GM18502 (cell line): ENCODE measurements at regions not wholly inside any gene's neighbourhood (a gene's known extent, or its start where the extent isn't known, plus 50 kb on each side); places are given as distances from the start of the nearest gene placed in this dataset.

Experiments
- ATAC-seq: cut with Tn5 transposase; IDR thresholded peaks from one replicate; pipeline ENCODE4 v1.9.1; 2021; ENCODE audit warnings: mild to moderate bottlenecking; ENCODE audit not compliant: unreplicated experiment, poor library complexity

DNA sequence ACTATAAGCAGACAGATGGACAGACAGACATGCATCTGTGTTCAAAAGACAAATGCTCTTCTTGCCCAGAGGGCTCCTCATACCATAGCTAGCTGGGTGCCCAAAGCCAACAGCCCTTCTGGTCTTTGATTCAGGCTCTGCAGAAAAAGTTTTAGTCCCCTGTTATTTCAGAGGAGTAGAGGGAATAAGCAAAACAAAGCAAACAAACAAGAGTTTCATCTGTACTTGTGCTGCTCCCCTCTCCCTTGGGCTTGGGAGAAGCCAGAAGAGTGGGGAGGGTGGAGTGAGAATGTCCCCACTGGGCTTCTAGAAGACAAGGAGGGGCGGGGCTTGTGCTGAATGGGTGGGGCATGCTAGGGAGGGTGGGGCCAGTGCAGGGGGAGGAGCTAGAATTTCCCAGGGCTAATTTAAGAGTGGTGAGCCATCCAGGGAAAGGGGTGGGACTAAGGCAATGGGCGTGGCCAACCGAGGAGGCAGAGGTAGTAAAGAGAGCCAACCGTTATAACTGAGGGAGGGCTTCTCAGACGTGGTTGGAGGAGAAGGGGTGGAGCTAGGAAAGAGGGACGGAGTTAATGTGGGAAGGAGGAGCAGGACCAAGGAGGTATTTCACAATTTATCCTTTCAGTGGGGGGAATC lies 101.2 kb upstream of the MGMT start:
- no peak for ATAC-seq

DNA sequence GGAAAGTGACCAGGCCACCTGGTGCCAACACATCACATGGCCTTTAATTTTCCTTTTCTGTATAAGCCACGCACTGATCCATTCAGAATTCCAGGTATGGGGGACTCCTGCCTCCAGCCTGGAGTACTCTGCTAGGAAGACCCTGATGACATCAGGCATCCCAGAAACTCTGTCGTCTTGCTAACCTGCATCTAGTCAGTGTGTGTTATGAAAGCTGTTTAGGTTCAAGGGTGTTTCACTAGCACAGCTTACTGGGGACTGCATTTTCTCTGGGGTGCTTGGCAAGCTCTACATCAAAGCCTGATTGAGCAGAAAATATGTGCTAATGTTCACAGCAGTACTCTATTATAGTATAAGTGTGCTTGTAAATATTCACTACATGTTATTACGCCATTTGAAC lies 100.6 kb upstream of the MGMT start:
- no peak for ATAC-seq

DNA sequence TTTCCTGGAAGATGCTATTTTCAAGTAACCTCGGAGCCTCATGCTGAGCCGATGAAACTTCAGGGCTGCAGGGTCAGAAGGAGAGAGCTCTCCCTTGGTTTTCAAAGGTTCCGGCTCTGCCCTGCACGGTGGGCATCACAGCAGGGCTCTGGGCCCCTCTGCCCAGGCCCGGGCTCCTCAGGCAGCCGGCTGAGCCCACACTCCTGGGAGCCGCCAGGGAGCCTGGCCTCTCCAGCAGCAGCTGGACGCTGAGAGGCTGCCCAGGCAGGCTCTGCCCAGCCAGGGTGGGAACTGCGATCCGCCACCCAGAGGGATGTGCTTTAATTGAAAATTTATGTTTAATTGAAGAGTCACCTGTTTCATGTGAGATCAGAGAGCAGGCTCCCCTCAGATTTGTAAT lies 97.5 kb upstream of the MGMT start:
- ATAC-seq, result no peak

DNA sequence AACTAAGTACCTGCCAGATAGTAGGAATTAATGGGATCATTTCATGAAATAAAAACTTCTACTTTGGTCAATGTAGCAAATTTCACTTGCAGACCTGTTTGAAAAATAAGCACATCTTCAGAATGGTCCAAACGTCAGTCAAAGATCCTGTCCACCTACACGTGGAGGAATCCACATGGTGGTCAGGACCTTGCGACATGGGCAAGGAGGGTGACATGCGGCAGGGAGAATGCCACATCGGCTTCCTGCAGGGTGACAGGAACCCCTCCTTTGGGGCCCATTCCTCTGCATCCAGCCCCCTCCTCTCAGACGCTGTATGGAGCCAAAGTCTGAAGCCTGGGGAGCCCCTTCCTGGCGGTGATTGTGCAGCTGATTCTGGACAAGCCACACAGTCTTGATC lies 95.5 kb upstream of the MGMT start:
- ATAC-seq, result no peak

DNA sequence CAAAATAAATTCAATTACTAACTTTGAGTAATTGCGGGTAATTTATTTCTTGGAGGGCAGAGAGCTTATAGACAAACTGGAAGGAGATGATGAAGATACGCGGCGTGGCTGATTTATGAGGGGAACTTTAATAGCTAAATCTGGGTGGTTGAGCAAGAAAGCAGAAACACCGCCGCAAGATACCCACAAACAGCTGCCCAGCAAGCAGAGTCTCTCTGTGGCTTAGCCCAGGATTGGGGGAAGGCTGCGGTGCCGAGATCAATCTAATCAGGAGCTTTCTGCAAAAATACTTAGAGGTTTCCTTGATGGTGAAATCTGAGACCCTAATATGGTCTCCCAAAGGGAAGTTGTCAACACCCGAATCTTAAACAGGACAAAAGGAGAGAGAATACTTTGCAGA lies 94.9 kb upstream of the MGMT start:
- no peak for ATAC-seq

DNA sequence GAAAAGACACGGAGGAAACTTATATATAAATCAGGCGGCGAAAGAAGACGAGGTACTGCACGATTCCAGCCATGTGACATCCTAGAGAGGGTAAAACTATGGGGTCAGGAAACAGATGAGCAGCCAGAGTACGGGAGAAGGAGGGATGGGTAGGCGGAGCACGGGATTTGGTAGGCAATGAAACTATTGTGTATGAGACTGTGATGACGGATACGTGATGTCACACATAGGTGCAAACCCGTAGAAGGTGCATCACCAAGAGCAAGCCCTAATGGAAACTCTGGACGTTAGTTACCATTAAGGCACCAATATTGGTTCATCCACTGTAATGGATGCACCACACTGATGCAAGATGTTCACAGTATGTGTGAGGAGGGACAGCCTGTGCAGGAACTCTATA lies 93.8 kb upstream of the MGMT start:
- no peak for ATAC-seq

DNA sequence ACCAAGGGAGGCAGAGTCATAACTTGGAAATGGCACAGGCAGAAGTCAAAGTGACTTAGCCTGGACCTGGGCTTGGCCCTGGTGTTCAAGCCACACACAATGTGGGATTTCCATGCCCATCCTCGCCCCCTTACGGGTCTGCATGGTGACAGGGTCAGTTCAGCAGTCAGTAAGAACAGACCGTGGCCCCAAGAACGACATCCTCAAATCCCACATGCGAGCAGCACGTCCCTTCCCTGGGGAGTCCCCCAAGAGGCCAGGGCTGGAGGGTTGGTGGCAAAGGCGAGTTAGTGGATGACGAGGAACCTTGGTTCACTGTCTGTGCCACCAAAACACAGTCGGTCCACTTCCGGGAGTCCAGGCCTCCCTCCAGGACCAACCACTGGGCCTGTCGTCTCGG lies 93.3 kb upstream of the MGMT start:
- ATAC-seq, result no peak

DNA sequence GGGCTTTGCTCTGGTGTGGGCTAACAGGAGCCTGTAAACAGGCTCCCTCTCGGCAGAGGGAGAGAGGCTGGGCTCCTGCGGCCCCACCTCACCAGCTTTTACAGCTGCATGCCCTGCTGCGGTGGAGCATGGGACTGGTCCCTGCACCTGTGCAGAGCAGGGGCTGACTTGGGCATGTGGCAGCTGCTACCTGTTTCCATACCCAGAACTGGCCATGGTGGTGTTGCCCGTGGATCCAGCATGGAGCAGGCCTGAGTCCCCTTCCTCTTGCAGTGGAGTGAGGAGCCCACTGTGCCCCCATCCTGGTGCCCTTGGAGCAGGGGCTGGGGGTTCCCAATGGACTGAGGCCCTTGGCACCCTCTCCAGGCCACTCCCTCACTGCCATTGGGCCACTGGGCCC lies 91.9 kb upstream of the MGMT start:
- ATAC-seq, result no peak

DNA sequence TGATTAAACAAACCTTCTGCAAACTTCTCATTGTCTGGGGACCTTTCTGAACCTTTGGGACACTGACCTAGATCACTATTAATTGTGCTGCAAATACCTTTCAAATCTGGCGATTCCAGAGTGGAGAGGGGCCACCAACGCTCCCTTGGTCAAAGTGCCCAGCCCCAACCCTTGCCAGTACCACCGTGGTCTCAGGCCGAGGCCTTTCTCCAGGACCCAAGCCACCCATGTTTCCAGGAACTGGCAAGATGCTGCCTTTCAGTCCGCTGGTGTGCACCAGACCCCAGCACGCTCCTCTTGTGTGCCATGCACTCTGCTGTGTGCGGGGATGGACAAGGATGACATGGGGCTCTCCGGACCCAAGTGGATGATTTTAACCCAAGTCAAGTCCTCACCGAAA lies 91.1 kb upstream of the MGMT start:
- ATAC-seq, result no peak

DNA sequence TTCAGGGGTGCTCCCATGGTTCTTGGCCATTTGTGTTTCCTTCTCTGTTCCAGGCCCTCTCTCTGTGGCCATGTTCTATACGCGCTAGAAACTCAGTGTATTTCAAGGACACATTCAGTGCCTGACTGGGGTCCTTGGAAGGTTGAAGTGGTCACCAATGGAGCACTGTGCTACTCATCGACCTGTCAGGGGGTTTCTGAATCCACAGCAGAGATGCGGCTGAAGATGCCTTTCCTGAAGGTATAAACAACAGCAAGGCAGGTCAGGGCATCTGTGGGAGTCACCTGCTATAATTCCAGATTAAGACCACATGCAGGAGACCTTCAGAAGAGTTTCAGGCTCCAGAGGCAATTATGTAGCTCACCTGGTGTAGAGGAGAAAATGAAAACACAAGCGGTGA lies 86.8 kb upstream of the MGMT start:
- ATAC-seq, result no peak

DNA sequence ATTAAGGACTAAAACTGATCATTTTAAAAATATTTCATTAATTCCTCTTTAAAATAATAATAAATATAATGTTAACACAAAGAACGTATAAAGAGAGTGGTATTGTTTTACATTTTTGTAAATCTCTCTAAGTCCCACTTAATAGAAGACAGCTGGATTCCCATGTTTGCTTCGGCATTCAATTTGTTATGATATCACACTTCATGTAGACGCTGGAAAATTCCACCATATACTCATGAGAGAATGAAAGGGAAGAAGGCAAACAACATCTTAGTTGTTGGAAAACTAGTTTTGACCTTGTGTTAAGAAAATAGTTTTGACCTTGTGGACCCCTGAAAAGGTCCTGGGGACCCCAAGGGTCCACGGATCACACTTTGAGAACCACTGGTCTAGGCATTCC lies 85.3 kb upstream of the MGMT start:
- no peak for ATAC-seq

DNA sequence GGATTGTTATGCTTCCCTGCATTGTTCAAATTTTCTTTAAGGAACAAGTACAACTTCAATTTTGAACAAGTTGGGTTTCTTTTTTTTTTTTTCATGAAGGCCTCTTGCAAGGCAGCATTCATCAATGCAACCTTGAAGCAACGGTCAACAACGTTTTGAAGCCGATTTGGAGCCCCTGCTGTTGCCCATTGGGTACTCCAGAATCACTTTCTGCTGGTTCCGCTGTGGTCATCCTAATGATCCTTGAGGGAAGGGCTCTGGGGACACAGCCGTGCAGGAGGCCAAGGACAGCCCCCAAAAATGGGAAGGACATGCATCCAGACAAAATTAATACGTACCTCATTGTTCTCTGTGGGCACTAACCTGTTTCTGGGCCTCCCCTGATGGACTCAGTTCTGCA lies 84.6 kb upstream of the MGMT start:
- no peak for ATAC-seq

DNA sequence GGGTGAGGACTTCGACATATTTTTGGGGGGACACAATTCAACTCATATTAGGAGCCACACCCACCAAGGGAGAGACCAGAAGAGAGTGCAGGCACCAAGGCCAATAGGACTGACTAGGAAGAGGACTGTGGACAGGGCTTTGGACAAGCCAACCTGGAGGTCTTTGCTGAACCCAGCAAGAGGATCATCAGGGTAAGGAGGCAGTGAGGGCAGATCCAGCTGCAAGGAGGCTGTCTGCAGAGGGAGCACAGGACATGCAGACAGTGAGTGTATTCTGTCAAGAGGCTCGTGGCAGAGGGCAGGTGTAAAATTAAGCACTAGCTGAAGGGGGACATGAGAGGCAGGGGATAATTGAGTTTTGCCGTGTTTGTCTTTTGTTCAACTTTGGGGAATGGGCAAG lies 83.4 kb upstream of the MGMT start:
- no peak for ATAC-seq

DNA sequence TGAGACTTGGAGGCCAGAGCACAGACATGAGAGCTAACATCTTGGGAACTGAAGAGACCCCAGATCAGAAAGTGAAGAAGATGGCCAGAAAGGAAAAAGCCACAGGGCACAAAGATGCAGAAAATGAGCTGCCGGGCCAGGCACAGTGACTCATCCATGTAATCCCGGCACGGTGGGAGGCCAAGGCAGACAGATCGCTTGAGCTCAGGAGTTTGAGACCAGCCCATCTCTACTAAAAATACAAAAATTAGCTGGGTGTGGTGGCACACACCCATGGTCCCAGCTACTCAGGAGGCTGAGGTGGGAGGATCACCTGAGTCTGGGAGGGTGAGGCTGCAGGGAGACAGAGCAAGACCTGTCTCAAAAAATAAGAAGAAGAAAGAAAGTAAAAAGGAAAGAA lies 81.4 kb upstream of the MGMT start:
- no peak for ATAC-seq

DNA sequence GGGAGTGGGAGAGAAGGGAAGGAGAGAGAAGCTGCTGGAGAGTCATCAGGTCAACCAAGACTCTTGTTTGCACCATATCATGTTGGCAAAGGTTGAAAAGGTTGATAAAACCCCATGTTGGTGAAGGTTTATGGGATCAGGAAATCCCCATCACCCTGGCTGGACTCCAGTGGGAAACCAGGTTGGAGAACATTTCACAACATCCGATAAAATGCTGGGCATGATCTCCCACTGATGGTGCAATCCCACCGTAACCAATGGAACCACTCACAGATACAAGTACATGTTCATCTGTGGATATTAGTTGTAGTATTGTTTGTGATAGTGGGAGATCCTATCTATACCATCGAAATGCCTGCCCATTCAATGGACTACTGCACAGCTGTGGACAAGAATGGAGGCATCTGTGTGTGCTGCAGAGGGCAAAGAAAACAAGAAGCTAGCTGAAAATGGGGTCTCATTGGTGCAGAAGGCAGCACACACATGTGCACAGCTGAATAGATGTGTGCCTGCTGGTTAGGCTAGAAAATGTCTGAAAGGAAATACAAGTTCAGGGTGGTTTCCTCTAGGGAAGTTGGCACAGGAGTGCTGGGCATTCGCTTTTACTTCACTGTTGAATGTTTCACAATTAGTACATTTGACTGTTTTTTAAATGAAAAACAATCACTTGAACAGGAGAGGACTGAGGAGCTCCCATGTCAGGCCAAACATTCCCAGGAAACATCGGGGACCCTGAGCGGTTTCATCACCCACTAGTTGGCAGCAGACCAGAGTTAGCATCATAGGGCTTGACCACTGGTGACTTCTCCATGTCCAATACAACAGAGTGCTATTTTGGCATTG lies 80.4 kb upstream of the MGMT start:
- ATAC-seq, result no peak

DNA sequence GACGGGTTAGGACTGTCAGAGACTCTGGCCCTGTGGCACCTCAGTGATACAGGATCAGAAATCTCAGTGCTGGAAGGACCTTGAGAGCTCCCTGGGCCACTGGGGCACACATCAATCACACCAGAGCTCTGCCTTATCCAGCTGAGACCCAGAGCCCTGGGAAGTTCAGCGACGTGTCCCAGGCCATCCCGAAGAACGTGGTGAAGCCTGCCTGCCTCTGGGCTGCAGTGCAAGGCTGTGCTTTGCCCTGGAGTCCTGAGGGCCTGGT lies 79.8 kb upstream of the MGMT start:
- ATAC-seq, result no peak

DNA sequence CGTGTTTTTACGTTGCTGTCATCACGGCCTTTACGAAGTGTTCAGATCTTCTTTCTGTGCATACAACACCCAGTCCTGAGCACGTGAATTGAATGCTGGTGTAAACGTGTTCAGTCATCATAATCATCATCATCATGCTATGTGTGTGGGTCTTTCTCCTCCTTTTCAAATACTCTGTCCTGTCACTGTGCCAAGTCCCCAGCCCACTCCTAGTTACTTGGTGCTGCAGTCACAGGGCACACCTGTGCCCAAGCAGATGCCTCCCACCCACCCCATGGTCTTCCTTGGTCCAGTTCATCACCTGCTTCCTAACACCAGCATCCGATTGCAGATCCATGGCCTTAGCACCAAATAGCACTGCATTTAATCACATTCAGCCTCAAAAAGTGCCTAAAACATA lies 78.6 kb upstream of the MGMT start:
- no peak for ATAC-seq

DNA sequence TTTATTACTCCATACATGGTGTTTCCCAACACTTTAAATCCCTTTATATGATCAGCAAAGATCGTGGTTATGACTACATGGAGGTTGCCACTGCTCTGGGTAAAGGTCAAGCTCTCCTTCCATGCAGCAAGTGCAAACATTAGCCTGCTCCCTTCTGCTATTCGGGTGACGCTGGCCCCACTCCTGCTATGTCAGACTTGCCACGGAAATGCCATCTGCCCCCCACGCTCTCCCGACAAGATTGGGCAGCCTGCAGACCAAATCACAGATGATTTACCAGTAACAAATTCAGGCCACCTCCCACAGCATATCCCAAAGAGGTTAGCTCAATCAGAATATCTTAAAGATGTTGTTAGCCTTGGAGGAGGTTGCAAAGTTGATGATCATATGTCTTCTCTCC lies 77.8 kb upstream of the MGMT start:
- ATAC-seq, result no peak

DNA sequence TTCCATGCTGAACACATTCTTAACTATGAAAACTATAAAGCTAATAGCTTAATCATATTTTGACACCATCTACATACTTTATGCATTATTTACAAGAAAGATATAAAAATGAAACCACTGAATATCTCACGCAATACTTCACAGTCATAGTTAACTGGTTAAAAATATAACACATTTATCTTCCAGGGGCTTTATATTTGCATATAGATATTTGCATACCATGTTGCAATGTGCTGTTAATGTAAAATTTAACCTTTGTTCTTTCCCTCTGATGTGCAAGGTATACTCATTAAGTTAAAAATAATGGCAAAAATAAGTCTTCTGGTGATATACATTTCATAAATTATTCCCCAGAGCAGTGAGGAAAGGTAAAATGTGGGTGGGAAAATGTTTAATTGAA lies 76.9 kb upstream of the MGMT start:
- no peak for ATAC-seq

DNA sequence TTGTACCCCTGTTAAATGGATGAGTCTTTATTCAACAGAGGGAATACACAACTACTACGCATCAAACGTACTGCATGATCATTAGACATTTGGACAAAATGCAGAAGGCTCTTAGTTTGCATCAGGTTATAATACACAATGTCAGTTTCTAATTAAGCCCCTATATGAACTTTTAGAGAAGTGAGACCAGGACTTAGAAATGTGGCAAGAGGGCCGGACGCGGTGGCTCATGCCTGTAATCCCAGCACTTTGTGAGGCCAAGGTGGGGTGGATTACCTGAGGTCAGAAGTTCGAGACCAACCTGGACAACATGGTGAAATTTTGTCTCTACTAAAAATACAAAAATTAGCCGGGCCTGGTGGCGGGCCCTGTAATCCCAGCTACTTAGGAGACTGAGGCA lies 76.3 kb upstream of the MGMT start:
- ATAC-seq, result no peak

DNA sequence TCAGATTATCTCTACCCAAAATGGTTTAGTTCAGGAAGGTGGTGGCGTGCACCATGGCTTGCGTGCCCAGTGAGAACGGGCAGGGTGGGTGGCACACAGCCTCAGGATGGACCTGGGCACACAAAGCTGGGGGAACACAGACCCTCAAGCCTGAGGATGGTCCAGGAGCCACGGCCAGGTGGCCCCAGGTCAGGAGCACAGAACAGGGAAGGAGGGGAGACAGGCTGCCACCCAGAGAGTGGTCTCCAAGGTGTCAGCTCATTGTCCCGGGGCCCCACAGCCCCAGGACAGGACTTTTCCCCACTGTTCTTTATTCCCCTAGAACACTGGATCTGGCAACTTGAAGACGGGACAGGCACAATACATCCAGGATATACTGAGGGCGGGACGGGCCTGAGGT lies 75.6 kb upstream of the MGMT start:
- ATAC-seq, result no peak

DNA sequence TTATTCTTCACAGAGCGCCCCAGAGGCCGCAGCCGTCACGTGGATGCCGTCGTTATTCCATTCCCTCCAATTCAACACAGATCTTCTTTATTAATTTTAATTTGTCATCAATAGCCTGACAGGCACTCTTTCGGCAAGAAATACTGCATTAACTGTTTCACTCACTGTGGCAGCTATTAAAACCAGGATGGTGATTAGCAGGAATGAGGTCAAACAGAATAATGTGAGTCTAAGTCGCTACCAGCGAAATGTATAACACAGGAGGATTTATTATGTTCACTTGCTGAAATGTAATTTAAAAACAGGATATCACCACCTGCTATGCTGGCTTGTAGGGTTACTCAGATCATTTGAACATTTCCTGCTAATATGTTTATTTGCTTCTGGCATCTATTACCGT lies 74.2 kb upstream of the MGMT start:
- no peak for ATAC-seq

DNA sequence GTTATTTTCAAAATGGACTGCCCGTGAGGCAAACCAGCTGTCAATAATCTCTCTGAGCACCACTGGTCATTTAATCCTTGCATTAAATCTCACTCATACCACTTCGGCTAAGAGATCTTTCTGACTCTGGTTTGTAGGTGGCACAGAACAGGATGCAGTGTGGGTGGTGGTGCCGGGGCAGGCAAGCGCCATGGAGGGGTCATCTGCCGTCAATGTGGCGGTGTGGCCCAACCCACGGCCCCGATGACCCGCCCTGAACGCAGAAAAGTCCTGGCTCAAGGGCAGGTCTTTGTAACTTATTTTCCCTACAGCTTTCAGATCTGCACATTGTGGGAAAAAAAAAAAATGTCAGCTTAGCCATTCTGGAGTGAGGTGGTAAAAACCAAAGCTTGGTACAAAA lies 73.2 kb upstream of the MGMT start:
- ATAC-seq, result no peak
